GM18507 (cell line): ENCODE measurements at regions not wholly inside any gene's neighbourhood (a gene's known extent, or its start where the extent isn't known, plus 50 kb on each side); places are given as distances from the start of the nearest gene placed in this dataset.

Experiments used
- DNase-seq: peaks from one replicate; pipeline ENCODE4 v3.0.0; 2011; ENCODE audit warnings: low read depth; ENCODE audit not compliant: insufficient read length; ENCODE audit errors: extremely low spot score
- FAIRE-seq: peaks from 2 replicates; lab custom pipeline; 2011; peaks lifted over from hg19 to GRCh38; lab: Jason Lieb, UNC

- FAIRE-seq = no peak
- DNase-seq = no peak
Measured at GRCh38 chr18:41761333-41762018, 193.6 kb upstream of the PIK3C3 start.

DNA sequence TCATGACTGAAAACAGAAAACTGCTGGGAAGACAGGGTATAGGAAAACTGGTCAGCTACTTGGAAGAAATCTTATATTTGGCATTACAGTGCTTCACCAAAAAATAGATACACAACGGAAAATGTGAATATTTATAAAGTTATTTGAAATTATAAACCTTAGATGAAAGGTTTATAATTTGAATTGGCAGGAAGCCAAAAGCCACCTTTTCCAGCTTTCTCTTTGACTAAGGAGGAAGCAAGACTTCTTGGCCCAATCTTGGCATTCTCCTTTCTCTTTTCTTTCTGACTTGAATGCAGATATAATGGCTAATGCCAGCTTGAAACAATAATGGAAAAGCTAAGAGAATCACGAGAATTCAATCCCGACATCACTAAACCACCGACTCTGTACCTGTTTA lies 196.5 kb upstream of the PIK3C3 start:
- DNase-seq (no peak), FAIRE-seq (no peak)

DNA sequence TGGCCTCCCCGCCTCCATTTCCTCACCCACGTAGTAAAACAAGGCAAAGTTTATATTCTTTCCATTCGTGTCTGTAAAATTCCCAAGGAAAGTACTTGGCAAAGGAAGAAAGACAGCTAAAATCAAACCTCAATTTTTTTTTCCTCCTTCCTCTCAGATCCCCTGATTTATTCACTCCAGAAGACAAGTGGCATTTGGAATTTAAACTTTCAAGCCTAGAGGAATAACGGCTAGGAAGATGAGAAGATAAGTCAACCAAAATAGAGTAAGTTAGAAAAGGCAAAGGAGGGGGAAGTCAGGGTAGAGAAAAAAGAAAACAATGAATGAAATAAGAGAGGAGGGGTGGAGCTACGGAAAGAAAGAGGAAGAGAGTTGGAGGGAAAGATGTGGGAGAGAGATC lies 198.9 kb upstream of the PIK3C3 start:
- FAIRE-seq (no peak), DNase-seq (no peak)

DNA sequence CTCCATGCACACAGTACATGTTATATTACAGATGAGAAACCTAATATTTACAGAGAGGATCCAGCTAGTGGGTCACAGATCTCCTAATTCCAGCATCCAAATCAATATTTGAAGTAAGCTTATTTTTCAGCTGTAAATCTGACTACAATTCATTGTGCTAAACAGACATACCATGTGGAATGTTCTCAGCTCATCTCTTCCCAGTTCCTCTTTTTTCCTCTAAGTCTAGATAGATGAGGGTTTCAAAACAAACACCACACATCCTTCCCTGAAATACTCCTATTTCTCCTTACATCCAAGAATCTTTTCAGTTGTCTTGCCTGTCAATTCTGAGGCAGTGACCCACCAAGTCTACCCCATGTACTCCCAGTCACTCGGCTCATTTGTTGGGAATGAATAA lies 200.7 kb upstream of the PIK3C3 start:
- FAIRE-seq (no peak), DNase-seq (no peak)

DNA sequence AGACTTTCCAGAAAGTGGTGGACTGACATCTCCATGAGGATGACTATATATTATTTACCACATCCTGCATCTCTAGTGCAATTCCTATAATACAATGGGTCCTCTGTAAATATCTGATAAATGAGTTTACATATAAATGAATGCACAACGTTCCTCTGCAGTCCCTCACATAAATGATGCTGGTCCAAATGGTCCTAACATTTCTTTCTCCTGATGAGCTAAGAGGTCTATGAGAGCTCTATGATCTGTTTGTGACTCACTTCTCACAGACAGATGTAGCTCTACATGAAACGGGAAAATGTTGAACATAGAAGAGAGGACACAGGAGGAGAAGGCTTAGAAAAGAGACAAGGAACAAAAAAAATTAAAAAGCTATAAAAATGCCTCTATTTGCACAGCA lies 201.2 kb upstream of the PIK3C3 start:
- no peak for DNase-seq
- no peak for FAIRE-seq

DNA sequence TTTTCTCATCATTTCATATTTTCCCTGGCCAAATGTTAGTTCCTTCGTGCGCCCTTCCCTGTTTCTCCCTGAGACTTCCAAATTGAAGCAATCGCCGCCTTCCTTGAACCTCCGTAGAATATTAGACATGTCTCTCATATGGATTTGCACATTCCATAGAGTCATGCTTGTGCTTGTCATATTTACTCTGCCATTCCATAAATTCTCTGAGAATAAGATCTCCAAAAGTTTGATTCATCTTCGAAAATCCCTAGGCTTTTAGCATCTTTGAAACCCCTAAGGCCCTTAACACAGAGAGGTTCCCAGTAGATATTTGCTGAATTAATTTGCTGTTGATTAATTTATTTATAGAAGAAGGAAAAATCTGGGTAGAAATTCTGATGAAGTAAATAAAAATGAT lies 202.2 kb upstream of the PIK3C3 start:
- no peak for DNase-seq
- no peak for FAIRE-seq

DNA sequence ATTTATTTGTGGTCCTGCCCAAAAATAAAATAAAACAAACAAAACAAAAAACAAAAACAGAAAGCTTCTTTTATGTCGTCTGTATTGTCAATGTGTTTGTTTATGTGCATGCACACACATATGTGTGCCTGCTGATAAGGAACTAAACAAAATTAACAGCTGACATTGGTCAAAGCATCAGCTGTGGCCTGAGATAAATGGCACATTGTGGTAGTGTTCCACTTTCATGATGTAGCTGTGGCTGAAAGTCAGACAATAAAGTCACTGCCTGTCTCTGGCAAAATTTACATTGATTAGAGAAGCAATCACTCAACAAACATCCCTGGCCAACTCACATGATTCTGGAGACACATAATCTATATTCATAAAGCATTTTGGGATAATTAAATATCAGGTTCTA lies 203.4 kb upstream of the PIK3C3 start:
- no peak for FAIRE-seq
- DNase-seq = no peak

DNA sequence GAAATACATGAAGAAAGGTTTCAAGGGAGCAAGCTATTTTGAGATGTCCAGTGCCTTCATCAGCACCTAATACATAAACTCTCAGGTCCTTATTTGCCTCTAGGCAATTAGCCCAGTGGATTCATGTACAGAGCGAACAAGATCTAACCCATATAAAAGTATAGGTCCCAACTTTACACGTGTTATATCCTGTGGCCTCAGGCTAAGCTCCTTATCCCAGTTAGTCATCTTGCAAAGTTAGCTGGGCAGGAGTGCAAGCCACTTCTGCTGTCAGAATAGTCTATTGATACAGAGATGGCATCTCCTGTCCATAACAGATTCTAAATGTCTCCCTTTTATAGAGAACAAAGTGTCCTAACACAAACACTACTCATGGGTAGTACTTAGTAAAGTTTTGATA lies 203.9 kb upstream of the PIK3C3 start:
- FAIRE-seq (no peak), DNase-seq (no peak)

DNA sequence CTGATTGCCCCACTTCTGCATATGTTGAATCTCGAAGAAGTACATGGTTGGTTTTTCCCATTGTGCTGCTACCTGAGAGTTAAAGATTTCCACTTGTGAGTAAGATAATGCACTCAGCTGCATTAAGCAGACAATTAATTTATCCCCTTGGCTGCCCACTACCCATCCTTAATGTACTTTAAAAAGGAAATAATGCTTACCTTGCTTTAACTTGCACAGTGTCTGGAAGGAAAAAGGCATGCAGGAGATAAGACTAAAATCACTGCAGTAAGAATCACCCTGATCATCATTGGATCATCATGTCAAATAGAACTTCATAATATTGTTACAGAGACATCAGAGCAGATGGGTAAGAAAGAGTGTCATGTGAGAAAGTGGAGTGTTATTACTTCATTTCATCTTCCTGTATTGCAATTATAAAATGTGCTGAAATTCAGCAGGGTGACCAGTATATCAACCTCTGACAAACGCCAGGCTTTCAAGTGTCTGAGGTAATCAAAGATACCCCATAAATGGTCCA lies 207.3 kb upstream of the PIK3C3 start:
- FAIRE-seq (no peak), DNase-seq (no peak)

DNA sequence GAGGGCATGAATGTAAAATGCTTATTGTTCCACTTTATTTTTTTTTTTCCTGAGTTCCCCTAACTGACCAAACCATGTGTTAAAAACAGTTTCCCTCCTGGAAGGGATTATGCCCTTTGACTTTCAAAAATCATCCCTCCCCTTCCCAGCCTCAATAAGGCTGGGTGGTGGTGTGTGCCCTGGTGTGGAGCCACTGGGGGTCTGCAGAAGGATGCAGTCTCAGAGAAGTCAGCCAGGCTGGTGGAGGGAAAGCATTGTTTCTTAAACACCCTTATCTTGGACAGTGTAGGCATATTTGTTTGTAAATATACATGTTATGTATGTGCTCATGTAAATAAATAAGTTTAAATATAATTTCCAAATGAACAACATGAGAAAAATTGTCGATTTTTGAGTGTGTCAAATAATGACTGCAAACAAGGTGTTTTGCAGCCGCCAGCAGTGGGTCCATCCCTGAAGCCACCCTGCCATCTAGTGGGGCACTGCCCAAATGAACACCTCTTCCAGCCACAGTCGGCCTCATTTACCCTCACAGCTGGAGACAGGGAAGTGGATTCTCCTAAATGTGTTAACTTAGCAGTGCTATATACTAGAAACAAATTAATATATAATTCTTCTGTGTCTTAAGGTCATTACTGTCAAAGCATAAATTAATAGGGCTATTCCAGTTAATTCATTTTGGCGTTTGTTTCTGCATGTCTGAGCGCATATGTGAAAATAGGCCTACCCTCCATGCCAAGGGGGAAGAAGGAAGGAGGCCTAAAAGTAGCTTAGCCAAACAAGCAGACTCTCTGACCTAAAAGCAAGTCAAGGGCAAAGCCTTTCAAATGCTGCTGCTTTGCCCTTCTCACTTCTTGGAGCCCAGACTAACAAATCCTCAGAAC lies 209.6 kb upstream of the PIK3C3 start:
- DNase-seq (no peak), FAIRE-seq (peak; percentile 59)

DNA sequence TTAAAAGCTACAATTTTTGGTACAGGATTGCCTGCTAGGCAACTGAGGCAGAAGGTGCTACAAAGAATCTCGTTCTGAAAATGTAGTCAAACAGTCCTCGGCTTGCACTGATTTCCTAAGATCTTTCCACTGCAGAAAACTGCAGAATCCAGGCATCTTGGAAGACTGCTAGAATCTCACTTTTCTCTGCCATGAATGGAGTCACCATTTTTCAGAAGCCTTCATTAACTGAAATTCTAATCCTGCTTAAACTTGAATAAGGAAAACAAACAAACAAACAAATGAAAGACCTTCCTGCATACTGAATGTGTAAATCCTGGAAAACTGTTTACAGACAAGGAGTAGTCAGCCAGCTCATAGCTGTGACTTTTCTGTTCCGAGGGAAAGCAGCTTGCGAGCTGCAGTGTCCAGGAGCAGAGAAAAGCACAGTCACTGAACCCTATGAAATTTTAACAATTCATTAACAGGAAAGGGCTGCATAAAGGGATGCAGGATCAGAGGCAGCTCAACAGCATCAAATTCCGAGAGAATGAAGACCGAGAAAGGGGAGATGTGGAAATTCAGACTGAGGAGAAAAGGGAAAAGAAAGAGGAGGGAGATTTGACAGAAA lies 210.5 kb upstream of the PIK3C3 start:
- FAIRE-seq (no peak), DNase-seq (no peak)

GRCh38 chr18:41737218-41737617 lies 217.8 kb upstream of the PIK3C3 start:
- DNase-seq (no peak), FAIRE-seq (no peak)

- DNase-seq (no peak), FAIRE-seq (no peak)
Measured at GRCh38 chr18:41734917-41735316, 220.1 kb upstream of the PIK3C3 start.

- FAIRE-seq (no peak), DNase-seq (no peak)
Measured at GRCh38 chr18:41732356-41732755, 222.7 kb upstream of the PIK3C3 start.

- no peak for FAIRE-seq
- DNase-seq = no peak
Measured at GRCh38 chr18:41731884-41732283, 223.2 kb upstream of the PIK3C3 start.

GRCh38 chr18:41724195-41724594 lies 230.8 kb upstream of the PIK3C3 start:
- no peak for DNase-seq
- no peak for FAIRE-seq

DNA sequence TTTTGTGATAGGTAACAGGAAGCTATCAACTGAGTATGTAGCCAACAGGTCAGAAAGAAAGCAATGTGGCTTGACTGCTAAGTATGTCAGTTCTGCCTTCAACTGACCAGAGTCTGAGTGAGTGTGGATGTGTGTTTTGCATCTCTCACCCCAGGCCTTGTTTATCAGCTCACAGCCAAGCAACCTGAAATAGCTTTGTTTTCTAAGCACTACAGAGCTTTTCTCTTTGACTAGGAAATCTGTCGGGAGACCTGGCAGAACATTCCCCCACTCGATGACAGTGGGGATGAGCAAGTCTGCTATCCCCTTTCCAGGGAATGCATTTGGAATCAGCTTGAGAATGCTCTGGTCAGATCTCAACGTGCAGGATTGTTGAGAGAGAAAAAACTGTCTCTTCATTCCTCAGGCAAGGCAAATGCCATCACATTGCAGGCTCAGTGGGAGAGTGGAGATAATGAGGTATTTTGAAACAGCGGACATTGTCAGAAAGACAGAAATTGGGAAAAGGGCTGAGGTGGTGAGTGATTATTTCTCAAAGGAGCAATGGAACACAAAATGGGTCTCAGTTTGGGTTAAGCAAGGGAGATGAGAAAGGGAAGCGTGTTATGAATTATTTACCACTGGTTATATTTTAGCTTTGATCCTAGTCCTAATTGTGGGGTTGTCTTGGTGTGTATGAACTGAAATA lies 233.8 kb upstream of the PIK3C3 start:
- DNase-seq (no peak), FAIRE-seq (no peak)

GRCh38 chr18:41720226-41720625 lies 234.8 kb upstream of the PIK3C3 start:
- FAIRE-seq (no peak), DNase-seq (no peak)

GRCh38 chr18:41719808-41720207 lies 235.2 kb upstream of the PIK3C3 start:
- no peak for FAIRE-seq
- no peak for DNase-seq

GRCh38 chr18:41714872-41715271 lies 240.2 kb upstream of the PIK3C3 start:
- FAIRE-seq (no peak), DNase-seq (no peak)
